Activated CD4-positive, alpha-beta memory T cell treated with anti-CD3 and anti-CD28 coated beads, Interleukin-2, amount 10 ng/mL, durations not matched to agents 7 days and 5 days (primary cell): ENCODE measurements at regions not wholly inside any gene's neighbourhood (a gene's known extent, or its start where the extent isn't known, plus 50 kb on each side); places are given as distances from the start of the nearest gene placed in this dataset.

Experiments used
- CTCF ChIA-PET: fragments of 350-600 bp; sonication (Branson Sonifier 250); formaldehyde crosslinking; loops from one replicate; lab custom pipeline; 2021; ENCODE audit warnings: antibody characterized with exemption, inconsistent platforms; lab: Charles Lee
- POLR2A ChIA-PET: fragments of 350-600 bp; sonication (Branson Sonifier 250); formaldehyde crosslinking; loops from one replicate; lab custom pipeline; 2021; ENCODE audit warnings: antibody characterized with exemption; lab: Charles Lee
- DNase-seq: peaks from one replicate; pipeline ENCODE4 v3.0.0-alpha.2; 2020
- H3K27ac Mint-ChIP-seq: one replicate; pipeline ENCODE4 v1.8.0; 2021; ENCODE audit warnings: mild to moderate bottlenecking, mixed read lengths
- H3K27me3 Mint-ChIP-seq: one replicate; pipeline ENCODE4 v1.8.0; 2021; ENCODE audit warnings: mixed read lengths
- H3K36me3 Mint-ChIP-seq: one replicate; pipeline ENCODE4 v1.8.0; 2021; ENCODE audit warnings: low read depth, mixed read lengths
- H3K4me1 Mint-ChIP-seq: one replicate; pipeline ENCODE4 v1.8.0; 2021; ENCODE audit warnings: mixed read lengths
- H3K4me3 Mint-ChIP-seq: one replicate; pipeline ENCODE4 v1.8.0; 2021; ENCODE audit warnings: mild to moderate bottlenecking, mixed read lengths
- H3K9me3 Mint-ChIP-seq: one replicate; pipeline ENCODE4 v1.8.0; 2021; ENCODE audit warnings: mixed read lengths

DNA sequence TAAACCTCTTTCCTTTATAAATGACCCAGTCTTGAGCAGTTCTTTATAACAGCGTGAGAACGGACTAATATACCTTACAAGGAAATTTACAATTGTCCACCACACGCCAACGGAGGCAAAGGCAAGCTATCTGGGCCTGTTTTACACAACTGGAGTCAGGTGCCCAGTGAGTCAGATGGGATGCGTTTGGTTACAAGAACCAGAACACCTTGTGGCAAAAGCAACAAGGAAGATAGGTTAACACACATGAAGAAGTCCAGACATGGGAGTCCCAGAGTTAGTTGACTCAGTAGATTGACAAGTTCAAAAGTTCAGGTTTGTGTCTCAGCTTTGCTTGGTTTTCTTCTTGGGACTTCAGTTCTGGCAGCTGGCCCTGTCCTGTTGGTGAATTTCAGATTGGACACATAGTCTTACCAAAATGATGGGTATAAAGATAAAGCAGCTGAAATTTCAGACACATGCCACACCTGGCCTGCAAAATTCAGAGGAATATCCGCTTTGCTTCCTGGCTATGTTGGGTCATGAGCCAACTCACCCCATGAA is 97.9 kb downstream of the PXDC1 start:
- CTCF ChIA-PET: no interaction called here
- H3K27me3 Mint-ChIP-seq: peaks cover 13% of the 10 kb centered on the region
- no peaks in the 10 kb centered on the region for H3K36me3 Mint-ChIP-seq
- no peaks in the 10 kb centered on the region for H3K4me1 Mint-ChIP-seq
- DNase-seq: no peak
- no peak overlapping the region for H3K4me3 Mint-ChIP-seq
- no peaks in the 10 kb centered on the region for H3K9me3 Mint-ChIP-seq
- POLR2A ChIA-PET: no interaction called here
- no peak overlapping the region for H3K27ac Mint-ChIP-seq

DNA sequence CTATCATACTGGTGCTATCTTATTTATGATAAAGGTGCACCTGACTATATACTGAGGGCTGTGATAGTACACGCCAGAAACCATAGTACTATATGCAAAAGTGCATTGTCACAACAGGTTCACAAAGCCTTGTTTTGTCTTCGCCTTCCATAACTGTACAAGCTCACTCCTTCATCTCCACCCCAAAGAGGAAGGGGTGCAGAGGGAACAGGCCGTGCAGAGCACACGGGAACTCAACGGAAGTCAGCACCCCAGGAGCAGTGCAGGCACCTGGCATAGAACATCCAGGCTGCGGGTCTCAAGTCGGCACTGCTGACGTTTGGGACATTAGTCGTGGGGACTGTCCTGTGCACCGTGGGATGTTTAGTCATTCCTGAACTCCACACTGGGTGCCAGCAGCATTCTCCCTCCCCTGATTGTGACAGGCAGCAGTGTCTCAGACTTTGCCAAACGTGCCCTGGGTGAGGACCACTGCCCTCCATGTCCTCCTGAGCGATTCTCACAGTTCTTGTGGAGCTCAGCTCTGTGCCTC is 99.7 kb downstream of the PXDC1 start:
- H3K4me3 Mint-ChIP-seq: no peak overlapping the region
- ChIA-PET POLR2A (no interaction called here), CTCF (interaction anchor here (0.8 kb wide), 1 partner anchor 81 kb away, joined by 4 read pairs; no protein-coding TSS in a partner anchor)
- H3K27me3 Mint-ChIP-seq: peaks cover 6% of the 10 kb centered on the region
- H3K27ac Mint-ChIP-seq: no peak overlapping the region
- H3K9me3 Mint-ChIP-seq: no peaks in the 10 kb centered on the region
- H3K4me1 Mint-ChIP-seq: no peaks in the 10 kb centered on the region
- DNase-seq: no peak
- H3K36me3 Mint-ChIP-seq: no peaks in the 10 kb centered on the region

- no peaks in the 10 kb centered on the region for H3K9me3 Mint-ChIP-seq
Measured at GRCh38 chr6:3650959-3651697, 100.4 kb downstream of the PXDC1 start.

GRCh38 chr6:3650076-3650958 is 101.2 kb downstream of the PXDC1 start:
- Mint-ChIP-seq H3K27me3 (no peaks in the 10 kb centered on the region), H3K27ac (no peak overlapping the region), H3K4me3 (no peak overlapping the region), H3K9me3 (no peaks in the 10 kb centered on the region), H3K4me1 (no peaks in the 10 kb centered on the region), H3K36me3 (no peaks in the 10 kb centered on the region)
- ChIA-PET POLR2A (no interaction called here), CTCF (interaction anchor here (0.5 kb wide), 1 partner anchor 124 kb away, joined by 3 read pairs; no protein-coding TSS in a partner anchor)
- no peak for DNase-seq

More at GRCh38 chr6:3650959-3651697, 100.4 kb downstream of the PXDC1 start:
- ChIA-PET CTCF (interaction anchor here (0.5 to 0.8 kb wide), 2 partner anchors 81 to 123 kb away, joined by 3 to 4 read pairs; no protein-coding TSS in a partner anchor), POLR2A (no interaction called here)
- Mint-ChIP-seq H3K27me3 (peaks cover 4% of the 10 kb centered on the region), H3K4me1 (no peaks in the 10 kb centered on the region), H3K27ac (no peak overlapping the region), H3K36me3 (no peaks in the 10 kb centered on the region), H3K4me3 (no peak overlapping the region)
- no peak for DNase-seq

GRCh38 chr6:3648724-3649123 is 102.8 kb downstream of the PXDC1 start:
- Mint-ChIP-seq H3K36me3 (no peaks in the 10 kb centered on the region), H3K27me3 (peaks cover 10% of the 10 kb centered on the region), H3K27ac (no peak overlapping the region), H3K4me1 (no peaks in the 10 kb centered on the region), H3K4me3 (no peak overlapping the region), H3K9me3 (no peaks in the 10 kb centered on the region)
- ChIA-PET CTCF (no interaction called here), POLR2A (interaction anchor here (0.6 kb wide), 1 partner anchor 312 kb away, joined by 3 read pairs; no protein-coding TSS in a partner anchor)
- DNase-seq: no peak

GRCh38 chr6:3646616-3647362 is 104.7 kb downstream of the PXDC1 start:
- Mint-ChIP-seq H3K4me3 (no peak overlapping the region), H3K4me1 (no peaks in the 10 kb centered on the region), H3K27ac (no peak overlapping the region), H3K9me3 (no peaks in the 10 kb centered on the region), H3K36me3 (no peaks in the 10 kb centered on the region), H3K27me3 (peaks cover 18% of the 10 kb centered on the region)
- ChIA-PET CTCF (no interaction called here), POLR2A (no interaction called here)
- no peak for DNase-seq

- Mint-ChIP-seq H3K27me3 (peaks cover 22% of the 10 kb centered on the region), H3K4me1 (no peaks in the 10 kb centered on the region), H3K36me3 (no peaks in the 10 kb centered on the region), H3K27ac (no peak overlapping the region), H3K9me3 (no peaks in the 10 kb centered on the region), H3K4me3 (no peak overlapping the region)
- POLR2A ChIA-PET: no interaction called here
- CTCF ChIA-PET: no interaction called here
- no peak for DNase-seq
Measured at GRCh38 chr6:3644739-3645012, 106.8 kb downstream of the PXDC1 start.

- Mint-ChIP-seq H3K27me3 (peaks cover 27% of the 10 kb centered on the region), H3K4me3 (no peak overlapping the region), H3K36me3 (no peaks in the 10 kb centered on the region), H3K27ac (no peak overlapping the region), H3K9me3 (no peaks in the 10 kb centered on the region), H3K4me1 (no peaks in the 10 kb centered on the region)
- ChIA-PET CTCF (no interaction called here), POLR2A (no interaction called here)
- no peak for DNase-seq
Measured at GRCh38 chr6:3643921-3644738, 107.4 kb downstream of the PXDC1 start.

GRCh38 chr6:3640868-3641267 is 110.6 kb downstream of the PXDC1 start:
- no peak for DNase-seq
- Mint-ChIP-seq H3K4me1 (no peaks in the 10 kb centered on the region), H3K27me3 (peaks cover 28% of the 10 kb centered on the region), H3K4me3 (no peak overlapping the region), H3K27ac (no peak overlapping the region), H3K36me3 (no peaks in the 10 kb centered on the region), H3K9me3 (no peaks in the 10 kb centered on the region)
- ChIA-PET CTCF (no interaction called here), POLR2A (no interaction called here)

DNA sequence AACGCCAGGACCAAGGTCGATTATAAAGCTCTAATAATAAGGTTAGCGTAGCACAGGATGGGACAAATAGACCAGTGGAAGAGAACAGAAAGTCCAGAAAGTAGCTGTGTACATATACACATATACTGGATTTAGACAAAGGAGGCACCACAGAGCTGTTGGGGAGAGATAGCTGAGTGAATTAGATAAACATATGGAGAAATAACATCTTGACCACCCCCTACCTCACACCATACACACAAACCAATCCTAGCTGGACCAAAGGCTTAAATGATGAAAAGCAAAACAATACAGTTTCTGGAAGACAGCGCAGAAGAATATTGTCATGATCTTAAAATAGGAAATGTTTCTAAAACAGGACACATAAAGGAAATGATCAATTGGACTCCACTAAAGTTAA is 112.9 kb downstream of the PXDC1 start:
- Mint-ChIP-seq H3K4me1 (no peaks in the 10 kb centered on the region), H3K36me3 (no peaks in the 10 kb centered on the region), H3K9me3 (no peaks in the 10 kb centered on the region), H3K27ac (no peak overlapping the region), H3K27me3 (peaks cover 17% of the 10 kb centered on the region), H3K4me3 (no peak overlapping the region)
- CTCF ChIA-PET: no interaction called here
- POLR2A ChIA-PET: no interaction called here
- no peak for DNase-seq

GRCh38 chr6:3636060-3636459 is 115.5 kb downstream of the PXDC1 start:
- Mint-ChIP-seq H3K9me3 (no peaks in the 10 kb centered on the region), H3K27me3 (peaks cover 11% of the 10 kb centered on the region), H3K4me3 (no peak overlapping the region), H3K27ac (no peak overlapping the region), H3K36me3 (no peaks in the 10 kb centered on the region), H3K4me1 (no peaks in the 10 kb centered on the region)
- CTCF ChIA-PET: no interaction called here
- POLR2A ChIA-PET: no interaction called here
- no peak for DNase-seq

DNA sequence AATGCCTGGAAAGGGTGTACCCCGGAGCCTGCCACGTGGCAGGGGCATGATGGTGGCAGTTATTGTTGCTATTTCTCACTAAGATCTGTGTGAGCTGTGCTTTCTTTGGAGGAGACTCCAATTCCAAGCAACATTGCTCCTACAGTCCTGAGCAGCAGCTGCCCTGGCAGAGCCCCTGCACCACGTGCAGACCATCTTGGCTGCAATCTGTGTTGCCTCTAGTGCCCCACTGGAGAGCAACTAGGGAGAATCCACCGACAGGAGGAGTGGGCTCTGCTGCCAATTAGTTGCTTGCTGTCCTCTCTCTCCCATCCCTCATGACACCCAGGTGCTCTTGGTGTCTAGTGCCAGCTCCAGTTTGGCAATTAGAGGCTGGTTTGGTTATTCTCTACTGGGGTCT is 116.0 kb downstream of the PXDC1 start:
- H3K9me3 Mint-ChIP-seq: no peaks in the 10 kb centered on the region
- POLR2A ChIA-PET: no interaction called here
- H3K4me1 Mint-ChIP-seq: no peaks in the 10 kb centered on the region
- no peaks in the 10 kb centered on the region for H3K36me3 Mint-ChIP-seq
- DNase-seq: no peak
- no peak overlapping the region for H3K27ac Mint-ChIP-seq
- CTCF ChIA-PET: no interaction called here
- no peak overlapping the region for H3K4me3 Mint-ChIP-seq
- peaks cover 9% of the 10 kb centered on the region for H3K27me3 Mint-ChIP-seq
